ENCODE measurements at regions not wholly inside any gene's neighbourhood (a gene's known extent, or its start where the extent isn't known, plus 50 kb on each side); places are given as distances from the start of the nearest gene placed in this dataset.

DNA sequence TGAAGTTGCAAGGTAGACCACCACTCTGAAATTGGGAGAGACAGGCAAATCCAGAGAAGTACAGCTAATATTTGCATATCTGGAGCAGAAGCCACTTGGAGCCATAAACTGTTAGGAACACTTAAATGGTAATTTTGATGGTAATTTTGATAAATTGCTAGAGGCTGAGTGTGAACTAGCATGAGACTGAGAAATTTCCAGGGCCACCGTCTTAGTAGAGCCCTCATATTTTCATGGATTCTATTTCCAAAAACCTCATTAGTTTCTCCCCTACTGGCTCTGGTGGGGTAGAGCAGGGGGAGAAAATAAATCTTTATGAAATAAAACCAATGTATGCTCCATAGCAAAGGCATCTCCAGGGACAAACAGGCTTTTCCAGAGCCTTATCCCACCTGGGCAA is 429.4 kb upstream of the DIPK2B start:
- no peak for TF ChIP-seq EP300 (IDR thresholded peaks at IDR 0.05)
- no peak for TF ChIP-seq CBX8 (IDR thresholded peaks at IDR 0.05)
- TF ChIP-seq CTCF (IDR thresholded peaks at IDR 0.05) = no peak
- TF ChIP-seq REST (IDR thresholded peaks at IDR 0.05) = no peak
- no peak for TF ChIP-seq FOSL2 (IDR thresholded peaks at IDR 0.05)
- no peak for TF ChIP-seq FOSL2 (CRISPR knock-in tag; IDR thresholded peaks at IDR 0.05)
- TF ChIP-seq NR3C1 (IDR thresholded peaks at IDR 0.05) = no peak
- TF ChIP-seq PBX3 (IDR thresholded peaks at IDR 0.05) = no peak
- TF ChIP-seq POLR2AphosphoS2 (conservative IDR thresholded peaks at IDR 0.05; ENCODE audit: low read length) = no peak
- no peak for TF ChIP-seq CHD2 (IDR thresholded peaks at IDR 0.05; ENCODE audit: low read length, partially characterized antibody)
- no peak for TF ChIP-seq KDM1A (IDR thresholded peaks at IDR 0.05; ENCODE audit: low read depth)
- no peak for TF ChIP-seq RAD21 (conservative IDR thresholded peaks at IDR 0.05 in 1 of 2, IDR thresholded peaks at IDR 0.05 in 1 of 2)
